Endodermal cell (in vitro differentiated cells): ENCODE measurements at regions not wholly inside any gene's neighbourhood (a gene's known extent, or its start where the extent isn't known, plus 50 kb on each side); places are given as distances from the start of the nearest gene placed in this dataset.

Experiments used
- DNase-seq: peaks from one replicate; pipeline ENCODE4 v3.0.0-alpha.2; 2017
- H3K27ac ChIP-seq: 2 replicates; pipeline ENCODE4 v1.5.1; 2013; ENCODE audit warnings: mild to moderate bottlenecking, low read depth, low read length, moderate library complexity
- H3K27me3 ChIP-seq: 2 replicates; pipeline ENCODE4 v1.6.1; 2013; ENCODE audit warnings: mild to moderate bottlenecking, low read length, moderate library complexity; ENCODE audit not compliant: insufficient read depth, control insufficient read depth, poor library complexity, severe bottlenecking
- H3K36me3 ChIP-seq: 2 replicates; pipeline ENCODE4 v1.7.0; 2013; ENCODE audit warnings: mild to moderate bottlenecking, low read length, moderate library complexity; ENCODE audit not compliant: control insufficient read depth, insufficient read depth
- H3K4me1 ChIP-seq: one replicate; pipeline ENCODE4 v1.7.0; 2013; ENCODE audit warnings: low read length; ENCODE audit not compliant: control insufficient read depth, insufficient read depth
- H3K4me3 ChIP-seq: 2 replicates; pipeline ENCODE4 v1.5.1; 2013; ENCODE audit warnings: mild to moderate bottlenecking, low read length, moderate library complexity
- H3K9ac ChIP-seq: 2 replicates; pipeline ENCODE4 v1.6.1; 2013; ENCODE audit warnings: mild to moderate bottlenecking, low read length, moderate library complexity; ENCODE audit not compliant: poor library complexity, severe bottlenecking; ENCODE audit errors: extremely low read depth
- H3K9me3 ChIP-seq: 2 replicates; pipeline ENCODE4 v1.6.1; 2013; ENCODE audit warnings: mild to moderate bottlenecking, low read length, moderate library complexity; ENCODE audit not compliant: control insufficient read depth
- H3K27ac Mint-ChIP-seq: 2 replicates; pipeline ENCODE4 v1.8.0; 2020; ENCODE audit warnings: mixed read lengths
- H3K27me3 Mint-ChIP-seq: 2 replicates; pipeline ENCODE4 v1.8.0; 2021; ENCODE audit warnings: mild to moderate bottlenecking, mixed read lengths; ENCODE audit not compliant: insufficient read depth
- H3K36me3 Mint-ChIP-seq: 2 replicates; pipeline ENCODE4 v1.8.0; 2020; ENCODE audit warnings: low read depth, mixed read lengths
- H3K4me1 Mint-ChIP-seq: 2 replicates; pipeline ENCODE4 v1.8.0; 2020; ENCODE audit warnings: mixed read lengths
- H3K4me3 Mint-ChIP-seq: 2 replicates; pipeline ENCODE4 v1.8.0; 2020; ENCODE audit warnings: mild to moderate bottlenecking, moderate library complexity, mixed read lengths
- H3K9me3 Mint-ChIP-seq: 2 replicates; pipeline ENCODE4 v1.8.0; 2020; ENCODE audit warnings: mild to moderate bottlenecking, mixed read lengths
- WGBS, 2 experiments: methylation state at CpG; one replicate each; pipeline versions ENCODE4 v1.1.5 to v1.1.7; 2013; ENCODE audit warnings: missing lambda C conversion rate in 2 of 2, mixed read lengths in 1 of 2; ENCODE audit not compliant: insufficient coverage in 1 of 2, insufficient read length in 1 of 2; 5-methylcytosine and 5-hydroxymethylcytosine counted together
- TF ChIP-seq, protein P1 (sequence below): fragments of 200-600 bp; sonication (generic); conservative IDR thresholded peaks from 2 replicates; pipeline ENCODE4 v1.5.0; 2021; ENCODE audit warnings: antibody characterized with exemption, mild to moderate bottlenecking

DNA sequence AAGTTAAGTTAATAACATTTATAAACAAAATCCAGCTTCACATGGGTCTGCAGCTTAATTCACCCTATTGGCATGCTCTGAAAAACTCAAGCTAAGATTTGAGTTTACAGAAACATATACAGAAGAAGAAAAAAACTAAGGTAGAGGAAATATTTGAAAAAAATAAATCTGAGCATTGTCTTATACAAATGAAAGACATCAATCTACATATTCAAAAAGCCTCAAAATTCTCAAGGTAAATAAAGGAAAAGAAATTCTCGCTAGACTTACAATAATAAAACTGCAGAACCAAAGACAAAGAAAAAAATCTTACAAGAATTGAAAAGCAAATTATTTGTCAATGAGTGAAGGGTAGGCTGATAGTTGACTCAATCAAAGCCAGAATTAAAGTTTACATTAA lies 493.4 kb downstream of the CETN3 start:
- Mint-ChIP-seq H3K4me3 (no peak overlapping the region), H3K27me3 (no peaks in the 10 kb centered on the region), H3K36me3 (no peaks in the 10 kb centered on the region), H3K4me1 (no peaks in the 10 kb centered on the region), H3K27ac (no peak overlapping the region), H3K9me3 (no peaks in the 10 kb centered on the region)
- DNase-seq, result no peak
- H3K4me3 ChIP-seq, result no peak overlapping the region
- peaks cover 7% of the 10 kb centered on the region for H3K9me3 ChIP-seq
- no peaks in the 10 kb centered on the region for H3K4me1 ChIP-seq
- peaks cover 2% of the 10 kb centered on the region for H3K27me3 ChIP-seq
- no CpG with 5 or more reads among the region's 1 CpG for WGBS, 2 experiments
- no peak overlapping the region for H3K27ac ChIP-seq
- no peaks in the 10 kb centered on the region for H3K36me3 ChIP-seq
- no peak overlapping the region for H3K9ac ChIP-seq
- TF ChIP-seq, protein P1, sequence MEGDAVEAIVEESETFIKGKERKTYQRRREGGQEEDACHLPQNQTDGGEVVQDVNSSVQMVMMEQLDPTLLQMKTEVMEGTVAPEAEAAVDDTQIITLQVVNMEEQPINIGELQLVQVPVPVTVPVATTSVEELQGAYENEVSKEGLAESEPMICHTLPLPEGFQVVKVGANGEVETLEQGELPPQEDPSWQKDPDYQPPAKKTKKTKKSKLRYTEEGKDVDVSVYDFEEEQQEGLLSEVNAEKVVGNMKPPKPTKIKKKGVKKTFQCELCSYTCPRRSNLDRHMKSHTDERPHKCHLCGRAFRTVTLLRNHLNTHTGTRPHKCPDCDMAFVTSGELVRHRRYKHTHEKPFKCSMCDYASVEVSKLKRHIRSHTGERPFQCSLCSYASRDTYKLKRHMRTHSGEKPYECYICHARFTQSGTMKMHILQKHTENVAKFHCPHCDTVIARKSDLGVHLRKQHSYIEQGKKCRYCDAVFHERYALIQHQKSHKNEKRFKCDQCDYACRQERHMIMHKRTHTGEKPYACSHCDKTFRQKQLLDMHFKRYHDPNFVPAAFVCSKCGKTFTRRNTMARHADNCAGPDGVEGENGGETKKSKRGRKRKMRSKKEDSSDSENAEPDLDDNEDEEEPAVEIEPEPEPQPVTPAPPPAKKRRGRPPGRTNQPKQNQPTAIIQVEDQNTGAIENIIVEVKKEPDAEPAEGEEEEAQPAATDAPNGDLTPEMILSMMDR, result no peak

- no peak overlapping the region for H3K9ac ChIP-seq
- H3K9me3 Mint-ChIP-seq, result no peaks in the 10 kb centered on the region
- TF ChIP-seq, protein P1, result no peak
- no peaks in the 10 kb centered on the region for H3K36me3 ChIP-seq
- no peaks in the 10 kb centered on the region for H3K27me3 Mint-ChIP-seq
- no peaks in the 10 kb centered on the region for H3K36me3 Mint-ChIP-seq
- H3K4me3 ChIP-seq, result no peak overlapping the region
- H3K9me3 ChIP-seq, result no peaks in the 10 kb centered on the region
- no peak for DNase-seq
- no peak overlapping the region for H3K27ac ChIP-seq
- H3K27ac Mint-ChIP-seq, result no peak overlapping the region
- no peak overlapping the region for H3K4me3 Mint-ChIP-seq
- H3K27me3 ChIP-seq, result no peaks in the 10 kb centered on the region
- H3K4me1 Mint-ChIP-seq, result no peaks in the 10 kb centered on the region
- no peaks in the 10 kb centered on the region for H3K4me1 ChIP-seq
Observed at GRCh38 chr5:89908876-89909275, 500.7 kb downstream of the CETN3 start.

- Histone ChIP-seq H3K27ac (no peak overlapping the region), H3K4me3 (no peak overlapping the region), H3K9ac (no peak overlapping the region), H3K4me1 (no peaks in the 10 kb centered on the region), H3K36me3 (no peaks in the 10 kb centered on the region), H3K9me3 (no peaks in the 10 kb centered on the region), H3K27me3 (no peaks in the 10 kb centered on the region)
- H3K27me3 Mint-ChIP-seq, result no peaks in the 10 kb centered on the region
- no peaks in the 10 kb centered on the region for H3K4me1 Mint-ChIP-seq
- no peak for DNase-seq
- peaks cover 2% of the 10 kb centered on the region for H3K9me3 Mint-ChIP-seq
- H3K27ac Mint-ChIP-seq, result no peak overlapping the region
- no peaks in the 10 kb centered on the region for H3K36me3 Mint-ChIP-seq
- 89% methylated on average over 2 of the region's 2 CpGs; no CpG with 5 or more reads in 1 of the 2 experiments for WGBS, 2 experiments
- TF ChIP-seq, protein P1, result no peak
- H3K4me3 Mint-ChIP-seq, result no peak overlapping the region
Observed at GRCh38 chr5:89904442-89904841, 505.1 kb downstream of the CETN3 start.
